K562 (cell line): ENCODE measurements at regions not wholly inside any gene's neighbourhood (a gene's known extent, or its start where the extent isn't known, plus 50 kb on each side); places are given as distances from the start of the nearest gene placed in this dataset.
A peak's percentile ranks its signal among the peaks of the same experiment; 100 is the strongest.

Source experiments
- ATAC-seq: fragments of 200-7000 bp; cut with Tn5 transposase; 3 replicates; pipeline ENCODE4 v1.9.1; 2020; ENCODE audit warnings: moderate library complexity
- BruUV-seq: library from RNA; stranded (reverse); fragments of 400-500 nt; replicated peaks from 2 replicates; lab custom pipeline; 2021; lab: Mats Ljungman, UMichigan
- CTCF ChIA-PET: fragments of 300-600 bp; formaldehyde crosslinking; extraction: SDS; loops from one replicate; lab custom pipeline; 2021; ENCODE audit warnings: low intra/inter-chr PET ratio; lab: Yijun Ruan, JAX
- POLR2A ChIA-PET: fragments of 300-600, 350-650 bp; sonication (Branson Sonifier 250); formaldehyde crosslinking; extraction: SDS; loops from one replicate; lab custom pipeline; 2021; ENCODE audit warnings: antibody characterized with exemption, inconsistent platforms; lab: Yijun Ruan, JAX
- DNase-seq, 4 experiments: peaks; one replicate each; pipeline versions ENCODE4 v3.0.0 to v3.0.0-alpha.2; 2011 to 2018; ENCODE audit warnings: low spot score in 3 of 4, mixed read lengths in 3 of 4; ENCODE audit errors: extremely low read depth in 1 of 4
- FAIRE-seq: peaks from 2 replicates; lab custom pipeline; 2011; peaks lifted over from hg19 to GRCh38; lab: Jason Lieb, UNC
- H2AFZ ChIP-seq: 2 replicates; pipeline ENCODE4 v1.6.0; 2011; ENCODE audit warnings: low read depth, low read length, control low read depth, inconsistent platforms
- H3K27ac ChIP-seq: fragments of 200-600 bp; 3 replicates; pipeline ENCODE4 v1.8.0; 2011; ENCODE audit warnings: low read depth, mild to moderate bottlenecking, control low read depth, inconsistent platforms, low read length, moderate library complexity, mixed read lengths; ENCODE audit errors: extremely low read depth
- H3K27me3 ChIP-seq, 2 experiments: fragments of 300-600 bp in 1 of 2; 2 replicates in 1 of 2; 3 replicates in 1 of 2; pipeline versions ENCODE4 v1.6.0 to v1.8.0; 2011; ENCODE audit warnings: inconsistent platforms in 2 of 2, low read length in 2 of 2, mild to moderate bottlenecking in 1 of 2, mixed read lengths in 1 of 2, moderate library complexity in 1 of 2; ENCODE audit not compliant: control insufficient read depth in 2 of 2, insufficient read depth in 2 of 2
- H3K36me3 ChIP-seq: fragments of 300-600 bp; 3 replicates; pipeline ENCODE4 v1.8.0; 2011; ENCODE audit warnings: mild to moderate bottlenecking, low read length, inconsistent platforms; ENCODE audit not compliant: control insufficient read depth, insufficient read depth
- H3K4me1 ChIP-seq, 2 experiments: fragments of 200-600 bp in 1 of 2; replicated peaks in 1 of 2; 2 replicates in 1 of 2; 3 replicates in 1 of 2; pipeline versions ENCODE4 v1.5.1 to v1.8.0; 2011; ENCODE audit warnings: inconsistent platforms in 2 of 2, low read length in 2 of 2, mild to moderate bottlenecking in 1 of 2, mixed read lengths in 1 of 2, moderate library complexity in 1 of 2; ENCODE audit not compliant: control insufficient read depth in 2 of 2, insufficient read depth in 2 of 2
- H3K4me2 ChIP-seq: 2 replicates; pipeline ENCODE4 v1.6.1; 2011; ENCODE audit warnings: low read length, control low read depth, inconsistent platforms, mixed read lengths; ENCODE audit not compliant: insufficient read depth
- H3K4me3 ChIP-seq: fragments of 200-600 bp; sonication (generic), shearing (Covaris generic); 2 replicates; pipeline ENCODE4 v1.5.1; 2016; ENCODE audit warnings: control low read depth, inconsistent platforms
- H3K79me2 ChIP-seq: fragments of 200-600 bp; 3 replicates; pipeline ENCODE4 v1.8.0; 2011; ENCODE audit warnings: low read length, inconsistent platforms; ENCODE audit not compliant: control insufficient read depth, insufficient read depth
- H3K9ac ChIP-seq, 2 experiments: 2 replicates each; pipeline versions ENCODE4 v1.6.0 to v1.6.1; 2011; ENCODE audit warnings: low read depth in 2 of 2, low read length in 2 of 2, control low read depth in 1 of 2, inconsistent platforms in 1 of 2, mild to moderate bottlenecking in 1 of 2, mixed read lengths in 1 of 2; ENCODE audit not compliant: insufficient read depth in 1 of 2
- H3K9me1 ChIP-seq: one replicate; pipeline ENCODE4 v1.6.0; 2011; ENCODE audit warnings: inconsistent platforms, mild to moderate bottlenecking, low read length, moderate library complexity; ENCODE audit not compliant: control insufficient read depth, insufficient read depth
- H3K9me3 ChIP-seq: replicated peaks from 2 replicates; pipeline ENCODE4 v1.5.1; 2011; ENCODE audit warnings: low read depth, low read length, inconsistent platforms; ENCODE audit not compliant: control insufficient read depth, insufficient read depth
- H4K20me1 ChIP-seq: replicated peaks from 2 replicates; pipeline ENCODE4 v1.6.1; 2011; ENCODE audit warnings: low read length, inconsistent platforms, mixed read lengths; ENCODE audit not compliant: control insufficient read depth, insufficient read depth
- BMI1 ChIP-seq: fragments of 150-350 bp; IDR thresholded peaks from 2 replicates; pipeline ENCODE4 v1.6.1; 2014; ENCODE audit warnings: low read length
- FOS ChIP-seq: IDR thresholded peaks from 3 replicates; pipeline ENCODE4 v1.6.1; 2011; ENCODE audit not compliant: insufficient read length; ENCODE audit errors: extremely low read depth
- NR2C1 ChIP-seq, 2 experiments: fragments of 450-650 bp; IDR thresholded peaks; 2 replicates each; pipeline ENCODE4 v1.6.1; 2017; ENCODE audit warnings: mild to moderate bottlenecking in 2 of 2, antibody characterized with exemption in 1 of 2, inconsistent platforms in 1 of 2, missing compliant biosample characterization in 1 of 2, missing genetic modification characterization in 1 of 2
- RBM25 ChIP-seq: fragments of 200-400 bp; formaldehyde crosslinking; IDR thresholded peaks from 2 replicates; pipeline ENCODE4 v1.6.1; 2018; ENCODE audit warnings: low read length, low read depth, moderate library complexity; ENCODE audit not compliant: severe bottlenecking
- SMAD3 ChIP-seq: fragments of 450-650 bp; formaldehyde crosslinking; conservative IDR thresholded peaks from 2 replicates; pipeline ENCODE4 v1.4.0; 2020; ENCODE audit warnings: mild to moderate bottlenecking
- SRSF3 ChIP-seq: fragments of 200-400 bp; formaldehyde crosslinking; IDR thresholded peaks from 2 replicates; pipeline ENCODE4 v1.6.1; 2016; ENCODE audit warnings: mild to moderate bottlenecking, low read length, moderate library complexity; ENCODE audit not compliant: insufficient read depth
- U2AF1 ChIP-seq: fragments of 200-400 bp; formaldehyde crosslinking; optimal IDR thresholded peaks from 2 replicates; pipeline ENCODE3; 2017; ENCODE audit warnings: mild to moderate bottlenecking, low read depth, low read length, moderate library complexity
- ZFP36 ChIP-seq: fragments of 150-350 bp; IDR thresholded peaks from 2 replicates; pipeline ENCODE4 v1.6.1; 2018; ENCODE audit warnings: low read length, low read depth; ENCODE audit not compliant: partially characterized antibody
- ZNF263 ChIP-seq: sonication (generic); formaldehyde crosslinking; IDR thresholded peaks from 2 replicates; pipeline ENCODE4 v1.8.0; 2022; ENCODE audit warnings: mild to moderate bottlenecking, missing genetic modification reagents, borderline replicate concordance
- ZNF551 ChIP-seq: fragments of 250-450 bp; sonication (Bioruptor Pico); IDR thresholded peaks from 2 replicates; pipeline ENCODE4 v1.5.0; 2021; ENCODE audit warnings: mild to moderate bottlenecking, moderate library complexity
- WGBS: fragments of 100-300 bp; shearing (Covaris generic); methylation state at CpG from one replicate; pipeline ENCODE4 v1.1.6; 2016; ENCODE audit warnings: low coverage, mixed read lengths; ENCODE audit not compliant: insufficient coverage; ENCODE audit errors: missing lambda C conversion rate; 5-methylcytosine and 5-hydroxymethylcytosine counted together
- in situ Hi-C: fragments of 300-500 bp; cut with MboI; formaldehyde crosslinking; loops from 4 replicates; pipeline ENCODE4 v1.15.0; 2018; ENCODE audit warnings: inconsistent platforms, mixed read lengths
- intact Hi-C: fragments of 100-400 bp; cut with micrococcal nuclease; formaldehyde crosslinking; loops from 2 replicates; pipeline ENCODE4 v1.14.2; 2022

GRCh38 chr12:111230649-111231048 is 138.2 kb downstream of the PHETA1 start (continued):
- no peak for TF ChIP-seq U2AF1
- no peak for TF ChIP-seq SRSF3
- TF ChIP-seq ZNF551 (CRISPR knock-in tag): no peak
- no peak for TF ChIP-seq NR2C1 (IDR thresholded peaks at IDR 0.05)
- TF ChIP-seq NR2C1 (tag; IDR thresholded peaks at IDR 0.05): no peak

GRCh38 chr12:111228916-111229666 is 139.8 kb downstream of the PHETA1 start:
- ChIA-PET CTCF (no interaction called here), POLR2A (no interaction called here)
- 6% methylated on average over 5 of the region's 5 CpGs for WGBS
- Histone ChIP-seq H3K27me3 (peaks cover 11 to 46% of the 10 kb centered on the region in 2 experiments; a peak in 4 of 5 replicates), H3K27ac (no peak overlapping the region), H3K4me2 (no peak overlapping the region), H3K9ac (no peak overlapping the region), H3K4me3 (no peak overlapping the region), H2AFZ (no peak overlapping the region), H3K36me3 (no peaks in the 10 kb centered on the region), H3K79me2 (no peaks in the 10 kb centered on the region), H3K9me3 (no peaks in the 10 kb centered on the region), H3K4me1 (no peaks in the 10 kb centered on the region; a peak in 1 of 5 replicates), H3K9me1 (no peaks in the 10 kb centered on the region), H4K20me1 (0 out of 2 replicates have a peak, but pooled peaks cover 7% of the 10 kb centered on the region)
- BruUV-seq: no TSS peak
- no peak for DNase-seq
- TF ChIP-seq ZNF263 (CRISPR knock-in tag) (no peak), RBM25 (peak; percentile 65), FOS (no peak), ZFP36 (peak; percentile 28), SMAD3 (CRISPR knock-in tag) (no peak), BMI1 (no peak)
- FAIRE-seq: no peak
- intact Hi-C loops (no loop called here), in situ Hi-C loops (no loop called here)
- no peak for ATAC-seq
